ENCODE measurements at regions not wholly inside any gene's neighbourhood (a gene's known extent, or its start where the extent isn't known, plus 50 kb on each side); places are given as distances from the start of the nearest gene placed in this dataset.
A peak's percentile ranks its signal among the peaks of the same experiment; 100 is the strongest.

- no peak for DNase-seq
Measured at GRCh38 chr12:90301561-90302133, 593.0 kb upstream of the ATP2B1 start.

- DNase-seq = no peak
Measured at GRCh38 chr12:90301095-90301494, 592.5 kb upstream of the ATP2B1 start.

GRCh38 chr12:90299666-90300065 is 591.0 kb upstream of the ATP2B1 start:
- DNase-seq = no peak

GRCh38 chr12:90299121-90299520 is 590.5 kb upstream of the ATP2B1 start:
- DNase-seq = no peak

GRCh38 chr12:90298289-90298948 is 589.8 kb upstream of the ATP2B1 start:
- DNase-seq = no peak

DNA sequence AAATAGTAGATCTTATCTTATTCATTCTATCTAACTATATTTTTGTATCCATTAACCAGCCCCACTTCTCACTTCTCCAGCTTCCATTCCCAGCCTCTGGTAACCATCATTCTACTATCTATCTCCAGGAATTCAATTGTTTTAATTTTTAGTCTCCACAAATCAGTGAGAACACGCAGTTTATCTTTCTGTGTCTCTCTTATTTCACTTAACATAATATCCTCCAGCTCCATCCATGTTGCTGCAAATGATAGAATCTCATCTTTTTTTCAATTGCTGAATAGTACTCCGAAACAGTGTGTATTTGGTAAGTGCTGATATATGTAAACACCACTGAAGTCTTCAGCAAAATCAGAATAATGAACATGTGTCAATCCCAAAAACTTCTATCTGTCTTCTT is 587.2 kb upstream of the ATP2B1 start:
- DNase-seq = no peak

GRCh38 chr12:90292183-90292582 is 583.5 kb upstream of the ATP2B1 start:
- no peak for DNase-seq

GRCh38 chr12:90290980-90291975 is 582.6 kb upstream of the ATP2B1 start:
- no peak for DNase-seq

DNA sequence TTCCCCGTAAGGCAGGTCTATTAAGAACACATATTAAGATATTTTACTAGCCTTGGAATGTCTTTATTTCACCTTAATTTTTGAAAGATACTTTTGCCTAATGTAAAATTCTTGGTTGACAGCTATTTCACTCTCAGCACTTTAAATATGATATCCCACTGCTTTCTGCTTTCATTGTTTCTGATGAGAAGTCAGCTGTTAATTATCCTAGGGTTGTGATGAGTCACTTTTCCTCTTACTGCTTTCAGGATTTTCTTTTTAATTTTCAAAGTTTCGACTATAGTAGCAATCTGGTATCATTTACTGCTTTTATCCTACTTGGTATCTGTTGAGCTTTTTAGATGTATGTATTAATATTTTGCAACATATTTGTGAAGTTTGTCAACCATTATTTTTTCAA is 578.9 kb upstream of the ATP2B1 start:
- DNase-seq = no peak

DNA sequence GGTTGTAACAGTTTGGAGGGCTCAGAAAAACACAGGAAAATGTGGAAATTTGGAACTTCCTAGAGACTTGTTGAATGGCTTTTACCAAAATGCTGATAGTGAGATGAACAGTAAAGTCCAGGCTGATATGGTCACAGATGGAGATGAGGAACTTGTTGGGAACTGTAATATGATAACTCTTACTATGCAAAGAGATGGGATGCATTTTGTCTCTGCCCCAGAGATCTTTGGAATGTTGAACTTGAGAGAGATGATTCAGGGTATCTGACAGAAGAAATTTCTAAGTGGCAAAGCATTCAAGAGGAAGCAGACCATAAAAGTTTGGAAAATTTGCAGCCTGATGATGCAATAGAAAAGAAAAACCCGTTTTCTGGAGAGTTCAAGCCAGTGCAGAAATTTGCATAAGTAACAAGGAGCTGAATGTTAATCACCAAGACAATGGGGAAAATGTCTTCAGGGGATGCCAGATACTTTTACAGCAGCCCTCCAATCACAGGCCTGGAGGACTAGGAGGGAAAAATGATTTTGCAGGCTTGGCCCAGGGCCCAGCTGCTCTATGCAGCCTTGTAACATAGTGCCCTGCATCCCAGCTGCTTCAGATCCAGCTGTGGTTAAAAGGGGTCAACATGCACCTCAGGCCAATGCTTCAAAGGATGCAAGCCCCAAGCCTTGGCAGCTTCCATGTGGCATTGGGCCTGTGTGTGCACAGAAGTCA is 572.7 kb upstream of the ATP2B1 start:
- no peak for DNase-seq

- DNase-seq = peak; percentile 61
Measured at GRCh38 chr12:90280564-90281058, 572.0 kb upstream of the ATP2B1 start.

DNA sequence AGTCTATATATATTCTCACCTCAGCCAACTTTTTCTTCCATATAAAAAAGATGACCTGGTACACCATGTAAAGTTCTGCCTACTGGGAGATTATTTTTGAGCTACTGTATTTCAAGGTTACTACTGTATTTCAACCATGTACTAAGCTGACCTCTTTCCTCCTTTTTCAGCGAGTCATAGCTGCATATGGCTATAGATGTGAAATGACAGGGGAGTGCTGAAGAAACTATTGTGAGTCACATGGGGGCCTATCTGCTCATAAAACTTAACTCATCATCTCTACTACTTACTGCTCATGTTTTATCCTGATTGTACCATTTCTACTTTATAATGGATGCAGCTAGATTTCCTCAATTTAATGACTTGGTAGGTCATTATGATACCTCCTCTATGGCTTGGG is 571.4 kb upstream of the ATP2B1 start:
- no peak for DNase-seq

DNA sequence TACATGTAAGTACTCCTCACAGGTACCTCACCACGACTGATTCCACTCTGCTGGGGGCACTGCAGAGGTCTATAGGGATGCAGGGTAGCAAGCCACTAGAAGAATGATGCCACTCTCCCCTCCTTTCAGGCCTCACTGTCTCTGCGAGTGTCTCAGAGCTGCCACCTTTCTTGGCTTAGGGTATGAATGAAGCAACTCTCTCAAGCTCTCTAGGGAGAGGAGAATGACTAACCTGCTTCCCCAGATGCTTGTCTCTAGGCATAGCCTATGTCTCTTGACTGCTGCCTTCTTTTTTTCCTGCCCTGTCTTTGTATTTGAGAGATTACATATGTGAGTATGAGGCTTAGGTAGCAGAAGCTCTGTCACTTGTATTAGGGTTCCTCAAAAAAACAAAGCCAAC is 566.5 kb upstream of the ATP2B1 start:
- no peak for DNase-seq

GRCh38 chr12:90274407-90274806 is 565.8 kb upstream of the ATP2B1 start:
- no peak for DNase-seq

DNA sequence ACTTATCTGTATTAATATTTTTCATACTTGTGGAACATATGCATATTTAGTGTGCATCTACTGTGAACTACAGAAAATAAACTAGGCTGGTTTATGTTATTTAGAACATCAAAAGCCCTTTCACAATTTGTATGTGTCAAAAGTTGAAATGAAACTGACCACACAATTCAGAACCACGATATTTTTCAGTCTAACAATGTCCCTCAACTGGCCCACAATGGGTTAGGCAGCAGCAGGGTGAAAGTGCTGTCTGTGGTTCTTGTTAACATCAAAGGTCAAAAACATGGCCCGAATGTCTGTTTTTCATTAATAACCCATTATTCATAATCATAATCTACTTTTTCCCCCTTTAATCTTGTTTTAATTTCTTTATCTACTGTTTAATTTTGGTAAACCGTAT is 559.9 kb upstream of the ATP2B1 start:
- no peak for DNase-seq

GRCh38 chr12:90262251-90262650 is 553.6 kb upstream of the ATP2B1 start:
- DNase-seq = no peak

DNA sequence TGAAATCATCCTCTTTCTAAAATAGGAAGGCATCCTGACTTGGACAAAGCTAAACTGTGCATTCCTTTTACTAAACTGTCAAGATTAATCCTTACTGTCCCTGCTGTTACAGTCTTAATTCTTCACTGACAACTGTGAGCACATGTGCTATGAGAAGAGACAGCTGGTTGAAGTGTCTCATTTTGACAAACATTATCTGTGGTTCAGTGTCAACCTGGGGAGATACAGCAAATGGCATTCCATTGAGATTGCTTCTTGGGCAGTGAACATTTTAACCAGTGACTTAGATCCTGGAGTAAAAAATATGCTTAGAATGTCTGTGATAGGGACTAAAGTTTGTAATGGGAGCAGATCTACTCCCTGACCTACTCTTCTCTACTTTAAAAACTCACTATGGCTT is 552.6 kb upstream of the ATP2B1 start:
- no peak for DNase-seq

DNA sequence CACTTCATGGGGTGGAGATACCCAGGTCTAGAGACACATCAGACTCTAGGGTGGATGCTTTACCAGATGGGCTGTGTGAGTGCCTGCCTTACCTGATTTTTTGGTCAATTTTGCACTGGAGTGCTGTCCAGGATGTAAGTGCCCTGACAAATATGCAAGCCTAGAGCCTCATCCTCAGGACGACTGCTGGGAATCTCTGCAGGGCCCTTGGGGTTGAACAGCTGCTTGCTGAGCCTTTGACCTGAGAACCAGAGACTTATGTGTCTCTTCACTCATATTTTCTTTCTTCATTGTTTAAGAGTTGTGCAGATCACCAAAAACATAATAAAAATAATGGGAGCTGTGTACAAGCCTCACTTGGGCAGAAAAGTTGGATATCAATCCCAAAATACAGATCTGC is 551.5 kb upstream of the ATP2B1 start:
- no peak for DNase-seq

GRCh38 chr12:90257927-90258624 is 549.4 kb upstream of the ATP2B1 start:
- DNase-seq = no peak

- no peak for DNase-seq
Measured at GRCh38 chr12:90254796-90255195, 546.2 kb upstream of the ATP2B1 start.

DNA sequence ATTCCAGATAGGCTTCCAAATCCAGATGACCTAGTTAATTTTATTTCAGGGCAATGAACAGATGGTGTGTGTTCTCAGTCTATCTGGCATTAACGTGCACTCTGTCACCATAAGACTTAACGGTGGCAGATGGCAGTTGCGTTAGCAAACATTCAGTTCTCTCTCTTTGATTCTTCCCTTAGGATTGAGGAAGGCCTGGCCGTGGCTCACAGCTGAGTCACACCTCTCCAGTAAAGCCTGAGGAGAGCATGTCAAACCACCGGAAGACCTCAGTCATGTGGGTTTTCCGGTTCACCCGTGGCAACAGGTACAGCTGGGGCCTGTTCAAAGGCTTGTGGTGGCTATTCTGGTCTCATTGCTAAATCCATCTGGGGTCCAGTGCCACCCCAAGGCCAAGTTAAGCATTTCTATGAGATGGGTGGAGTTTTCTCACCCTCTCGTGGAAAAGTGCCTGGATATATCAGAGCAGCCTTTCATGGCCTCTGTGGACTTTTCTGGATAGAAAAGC is 545.1 kb upstream of the ATP2B1 start:
- peak; percentile 61 for DNase-seq

DNA sequence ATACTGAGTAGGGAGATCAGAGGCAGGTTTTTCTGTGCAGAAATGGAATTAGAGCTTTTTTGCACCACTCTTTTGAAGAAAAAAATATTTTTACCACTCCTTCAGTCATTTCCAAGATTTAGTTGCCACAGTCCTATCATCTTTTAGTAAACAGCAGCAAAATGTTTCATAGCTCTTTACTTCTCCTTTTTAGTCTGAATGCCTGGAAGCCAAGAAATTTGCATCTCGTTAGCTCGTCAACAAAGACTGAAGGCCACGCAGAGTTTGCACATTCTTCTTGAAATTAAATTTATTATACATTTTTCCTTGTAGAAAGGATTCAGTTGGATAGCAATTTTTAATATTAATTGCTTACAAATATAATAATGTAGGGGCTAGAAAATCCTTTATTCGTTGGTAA is 544.5 kb upstream of the ATP2B1 start:
- DNase-seq = no peak

Measured in activated CD8-positive, alpha-beta memory T cell treated with anti-CD3 and anti-CD28 coated beads for 24 hours (primary cell).